Transverse colon (tissue), 3 donors: ENCODE measurements at regions not wholly inside any gene's neighbourhood (a gene's known extent, or its start where the extent isn't known, plus 50 kb on each side); places are given as distances from the start of the nearest gene placed in this dataset.

ENCODE experiments used
- EP300 ChIP-seq: sonication (generic); formaldehyde crosslinking; IDR thresholded peaks from one replicate; pipeline ENCODE4 v1.6.1; 2017; ENCODE audit warnings: antibody characterized with exemption, low read depth
- POLR2A ChIP-seq: fragments of 450-650 bp; IDR thresholded peaks from one replicate; pipeline ENCODE4 v1.6.1; 2016; ENCODE audit warnings: antibody characterized with exemption, mild to moderate bottlenecking, moderate library complexity
- TF ChIP-seq, protein P1 (sequence below), 5 experiments: fragments of 200-600 bp in 3 of 5; fragments of 450-650 bp in 2 of 5; sonication (generic) in 3 of 5; IDR thresholded peaks; 1 replicate in 2 of 5; 2 replicates in 3 of 5; pipeline ENCODE4 v1.5.1; 2016 to 2017; ENCODE audit warnings: antibody characterized with exemption in 5 of 5, inconsistent platforms in 3 of 5, mild to moderate bottlenecking in 2 of 5, moderate library complexity in 1 of 5

DNA sequence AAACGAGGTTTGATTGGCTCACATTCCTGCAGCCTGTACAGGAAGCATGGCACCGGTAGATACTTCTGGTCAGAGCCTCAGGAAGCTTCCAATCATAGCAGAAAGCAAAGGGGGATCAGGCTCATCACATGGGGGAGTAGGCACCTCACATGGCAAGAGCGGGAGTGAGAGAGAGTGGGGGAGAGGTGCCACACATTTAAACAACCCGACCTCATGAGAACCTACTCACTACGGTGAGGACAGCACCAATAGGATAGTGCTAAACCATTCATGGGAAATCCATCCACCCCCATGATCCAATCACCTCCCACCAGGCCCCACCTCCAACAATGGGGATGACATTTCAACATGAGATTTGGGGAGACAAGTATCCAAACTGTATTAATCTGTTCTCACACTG lies 105.8 kb downstream of the SOCS6 start:
- no peak for TF ChIP-seq POLR2A
- TF ChIP-seq, protein P1, sequence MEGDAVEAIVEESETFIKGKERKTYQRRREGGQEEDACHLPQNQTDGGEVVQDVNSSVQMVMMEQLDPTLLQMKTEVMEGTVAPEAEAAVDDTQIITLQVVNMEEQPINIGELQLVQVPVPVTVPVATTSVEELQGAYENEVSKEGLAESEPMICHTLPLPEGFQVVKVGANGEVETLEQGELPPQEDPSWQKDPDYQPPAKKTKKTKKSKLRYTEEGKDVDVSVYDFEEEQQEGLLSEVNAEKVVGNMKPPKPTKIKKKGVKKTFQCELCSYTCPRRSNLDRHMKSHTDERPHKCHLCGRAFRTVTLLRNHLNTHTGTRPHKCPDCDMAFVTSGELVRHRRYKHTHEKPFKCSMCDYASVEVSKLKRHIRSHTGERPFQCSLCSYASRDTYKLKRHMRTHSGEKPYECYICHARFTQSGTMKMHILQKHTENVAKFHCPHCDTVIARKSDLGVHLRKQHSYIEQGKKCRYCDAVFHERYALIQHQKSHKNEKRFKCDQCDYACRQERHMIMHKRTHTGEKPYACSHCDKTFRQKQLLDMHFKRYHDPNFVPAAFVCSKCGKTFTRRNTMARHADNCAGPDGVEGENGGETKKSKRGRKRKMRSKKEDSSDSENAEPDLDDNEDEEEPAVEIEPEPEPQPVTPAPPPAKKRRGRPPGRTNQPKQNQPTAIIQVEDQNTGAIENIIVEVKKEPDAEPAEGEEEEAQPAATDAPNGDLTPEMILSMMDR (IDR thresholded peaks at IDR 0.05) = no peak
- TF ChIP-seq EP300 = no peak
